IPS DF 19.7 (cell line): ENCODE measurements at regions not wholly inside any gene's neighbourhood (a gene's known extent, or its start where the extent isn't known, plus 50 kb on each side); places are given as distances from the start of the nearest gene placed in this dataset.

Experiments used
- DNase-seq: peaks from one replicate; pipeline ENCODE4 v3.0.0-alpha.2; 2013; ENCODE audit warnings: low read depth, low spot score

GRCh38 chr4:176979416-176979815, 186.7 kb upstream of the VEGFC start:
- no peak for DNase-seq

- no peak for DNase-seq
Measured at GRCh38 chr4:176981074-176981473, 188.4 kb upstream of the VEGFC start.

GRCh38 chr4:176981551-176981950, 188.8 kb upstream of the VEGFC start:
- no peak for DNase-seq

GRCh38 chr4:176988226-176988625, 195.5 kb upstream of the VEGFC start:
- DNase-seq, result no peak

- DNase-seq, result no peak
Measured at GRCh38 chr4:176989186-176989585, 196.5 kb upstream of the VEGFC start.

GRCh38 chr4:176999935-177000543, 207.3 kb upstream of the VEGFC start:
- no peak for DNase-seq

- DNase-seq, result no peak
Measured at GRCh38 chr4:177001271-177002175, 208.8 kb upstream of the VEGFC start.

GRCh38 chr4:177005674-177006230, 213.0 kb upstream of the VEGFC start:
- DNase-seq, result no peak

- no peak for DNase-seq
Measured at GRCh38 chr4:177006331-177006730, 213.6 kb upstream of the VEGFC start.

- no peak for DNase-seq
Measured at GRCh38 chr4:177008071-177008835, 215.5 kb upstream of the VEGFC start.

GRCh38 chr4:177008836-177009501, 216.2 kb upstream of the VEGFC start:
- DNase-seq, result no peak

- no peak for DNase-seq
Measured at GRCh38 chr4:177010418-177010817, 217.7 kb upstream of the VEGFC start.

- DNase-seq, result no peak
Measured at GRCh38 chr4:177012918-177013545, 220.3 kb upstream of the VEGFC start.

GRCh38 chr4:177016541-177017141, 223.9 kb upstream of the VEGFC start:
- no peak for DNase-seq

GRCh38 chr4:177023951-177024350, 231.2 kb upstream of the VEGFC start:
- no peak for DNase-seq

- DNase-seq, result no peak
Measured at GRCh38 chr4:177032341-177032740, 239.6 kb upstream of the VEGFC start.

- no peak for DNase-seq
Measured at GRCh38 chr4:177033135-177033534, 240.4 kb upstream of the VEGFC start.

GRCh38 chr4:177033632-177034031, 240.9 kb upstream of the VEGFC start:
- DNase-seq, result no peak

- DNase-seq, result no peak
Measured at GRCh38 chr4:177041356-177041755, 248.6 kb upstream of the VEGFC start.

- no peak for DNase-seq
Measured at GRCh38 chr4:177047070-177047850, 254.5 kb upstream of the VEGFC start.
